Hepatocyte (in vitro differentiated cells): ENCODE measurements at regions not wholly inside any gene's neighbourhood (a gene's known extent, or its start where the extent isn't known, plus 50 kb on each side); places are given as distances from the start of the nearest gene placed in this dataset.

Source experiments
- DNase-seq: peaks from one replicate; pipeline ENCODE4 v3.0.0-alpha.2; 2016; ENCODE audit warnings: low spot score
- H2AFZ ChIP-seq: fragments of 200-600 bp; sonication (generic); 2 replicates; pipeline ENCODE4 v1.6.0; 2016; ENCODE audit warnings: antibody characterized with exemption, mild to moderate bottlenecking
- H3K27ac ChIP-seq: fragments of 200-600 bp; sonication (generic); 2 replicates; pipeline ENCODE4 v1.5.1; 2016; ENCODE audit warnings: mild to moderate bottlenecking
- H3K27me3 ChIP-seq: fragments of 200-600 bp; sonication (generic); 2 replicates; pipeline ENCODE4 v1.6.1; 2016
- H3K36me3 ChIP-seq: fragments of 200-600 bp; sonication (generic); replicated peaks from 2 replicates; pipeline ENCODE4 v1.5.1; 2016; ENCODE audit warnings: low read depth; ENCODE audit not compliant: insufficient read depth
- H3K4me1 ChIP-seq: fragments of 200-600 bp; sonication (generic); 2 replicates; pipeline ENCODE4 v1.5.1; 2016; ENCODE audit warnings: mild to moderate bottlenecking, moderate library complexity; ENCODE audit not compliant: insufficient read depth
- H3K4me2 ChIP-seq: fragments of 200-600 bp; sonication (generic); 2 replicates; pipeline ENCODE4 v1.6.0; 2016
- H3K4me3 ChIP-seq: fragments of 200-600 bp; sonication (generic); 2 replicates; pipeline ENCODE4 v1.5.1; 2016; ENCODE audit warnings: mild to moderate bottlenecking
- H3K79me2 ChIP-seq: fragments of 200-600 bp; sonication (generic); 2 replicates; pipeline ENCODE4 v1.6.0; 2017; ENCODE audit warnings: mild to moderate bottlenecking
- H3K9me2 ChIP-seq: fragments of 200-600 bp; sonication (generic); replicated peaks from 2 replicates; pipeline ENCODE4 v1.6.0; 2017; ENCODE audit warnings: mild to moderate bottlenecking; ENCODE audit not compliant: insufficient read depth
- H3K9me3 ChIP-seq: fragments of 200-600 bp; sonication (generic); 2 replicates; pipeline ENCODE4 v1.5.1; 2016; ENCODE audit warnings: low read depth, mild to moderate bottlenecking
- H4K20me1 ChIP-seq: fragments of 200-600 bp; sonication (generic); 2 replicates; pipeline ENCODE4 v1.6.0; 2016; ENCODE audit warnings: mild to moderate bottlenecking; ENCODE audit not compliant: insufficient read depth, poor library complexity, severe bottlenecking
- EZH2 ChIP-seq: fragments of 200-600 bp; sonication (generic); IDR thresholded peaks from 2 replicates; pipeline ENCODE4 v1.6.1; 2016; ENCODE audit warnings: antibody characterized with exemption, mild to moderate bottlenecking, borderline replicate concordance
- EZH2phosphoT487 ChIP-seq: fragments of 200-600 bp; sonication (generic); IDR thresholded peaks from one replicate; pipeline ENCODE4 v1.6.1; 2018; ENCODE audit warnings: antibody characterized with exemption, mild to moderate bottlenecking, low read depth, moderate library complexity; ENCODE audit not compliant: unreplicated experiment, severe bottlenecking
- WGBS: methylation state at CpG from one replicate; pipeline ENCODE4 v1.1.6; 2016; ENCODE audit warnings: low lambda C conversion rate; ENCODE audit errors: missing lambda C conversion rate; 5-methylcytosine and 5-hydroxymethylcytosine counted together
- TF ChIP-seq, protein P1 (sequence below): fragments of 200-600 bp; sonication (generic); IDR thresholded peaks from 2 replicates; pipeline ENCODE4 v1.5.1; 2016; ENCODE audit warnings: antibody characterized with exemption, mild to moderate bottlenecking; ENCODE audit not compliant: poor library complexity

DNA sequence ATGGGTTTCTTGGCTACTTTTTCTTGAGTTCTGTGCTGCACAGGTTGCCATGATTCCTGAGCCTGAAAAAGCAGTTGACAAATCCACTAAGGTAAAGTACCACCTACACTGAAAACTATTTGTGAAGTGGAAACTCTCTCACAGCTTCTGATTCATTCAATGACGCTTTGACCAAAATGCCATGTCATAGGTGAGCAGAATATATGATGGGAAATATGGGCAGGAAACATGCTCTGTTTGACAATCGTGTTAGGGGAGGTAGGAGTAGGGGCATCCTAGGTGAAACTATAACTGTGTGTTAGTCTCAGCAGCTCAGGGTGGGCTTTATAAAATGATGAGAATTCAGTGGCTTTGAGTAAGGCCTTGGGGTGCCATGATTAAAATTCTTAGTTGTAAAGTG, 69.6 kb upstream of the ELMO1 start:
- Histone ChIP-seq H3K27me3 (no peaks in the 10 kb centered on the region), H3K27ac (no peak overlapping the region), H3K9me2 (no peaks in the 10 kb centered on the region), H3K36me3 (no peaks in the 10 kb centered on the region), H3K4me2 (no peak overlapping the region), H4K20me1 (no peaks in the 10 kb centered on the region), H3K4me3 (no peak overlapping the region), H2AFZ (no peak overlapping the region), H3K4me1 (no peaks in the 10 kb centered on the region), H3K79me2 (no peaks in the 10 kb centered on the region), H3K9me3 (no peaks in the 10 kb centered on the region)
- DNase-seq: no peak
- TF ChIP-seq EZH2 (no peak), EZH2phosphoT487 (no peak)
- TF ChIP-seq, protein P1, sequence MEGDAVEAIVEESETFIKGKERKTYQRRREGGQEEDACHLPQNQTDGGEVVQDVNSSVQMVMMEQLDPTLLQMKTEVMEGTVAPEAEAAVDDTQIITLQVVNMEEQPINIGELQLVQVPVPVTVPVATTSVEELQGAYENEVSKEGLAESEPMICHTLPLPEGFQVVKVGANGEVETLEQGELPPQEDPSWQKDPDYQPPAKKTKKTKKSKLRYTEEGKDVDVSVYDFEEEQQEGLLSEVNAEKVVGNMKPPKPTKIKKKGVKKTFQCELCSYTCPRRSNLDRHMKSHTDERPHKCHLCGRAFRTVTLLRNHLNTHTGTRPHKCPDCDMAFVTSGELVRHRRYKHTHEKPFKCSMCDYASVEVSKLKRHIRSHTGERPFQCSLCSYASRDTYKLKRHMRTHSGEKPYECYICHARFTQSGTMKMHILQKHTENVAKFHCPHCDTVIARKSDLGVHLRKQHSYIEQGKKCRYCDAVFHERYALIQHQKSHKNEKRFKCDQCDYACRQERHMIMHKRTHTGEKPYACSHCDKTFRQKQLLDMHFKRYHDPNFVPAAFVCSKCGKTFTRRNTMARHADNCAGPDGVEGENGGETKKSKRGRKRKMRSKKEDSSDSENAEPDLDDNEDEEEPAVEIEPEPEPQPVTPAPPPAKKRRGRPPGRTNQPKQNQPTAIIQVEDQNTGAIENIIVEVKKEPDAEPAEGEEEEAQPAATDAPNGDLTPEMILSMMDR: no peak
- WGBS: 92% methylated on average over 2 of the region's 2 CpGs

DNA sequence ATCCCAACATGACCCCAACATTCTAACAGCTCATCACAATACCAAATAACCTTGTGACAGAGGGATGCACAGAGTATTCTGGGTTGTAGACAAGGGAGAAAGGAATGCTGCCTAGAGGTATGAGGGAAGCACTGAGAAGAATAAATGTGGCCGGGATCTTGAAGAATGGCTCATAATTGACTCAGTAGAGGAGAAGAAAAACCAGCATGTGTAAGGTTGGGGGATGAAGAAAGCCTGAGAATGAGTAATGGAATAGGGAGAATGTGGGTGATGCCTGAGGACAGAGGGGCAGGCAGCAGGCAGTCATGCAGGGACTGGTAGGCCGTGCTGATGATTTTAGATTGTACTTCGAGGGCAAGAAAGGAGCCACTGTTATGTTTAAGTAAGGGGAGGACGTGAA, 75.4 kb upstream of the ELMO1 start:
- DNase-seq: no peak
- no peaks in the 10 kb centered on the region for H3K9me2 ChIP-seq
- H4K20me1 ChIP-seq: no peaks in the 10 kb centered on the region
- H3K9me3 ChIP-seq: no peaks in the 10 kb centered on the region
- H3K4me3 ChIP-seq: no peak overlapping the region
- no peaks in the 10 kb centered on the region for H3K4me1 ChIP-seq
- H3K36me3 ChIP-seq: no peaks in the 10 kb centered on the region
- H3K4me2 ChIP-seq: no peak overlapping the region
- no peaks in the 10 kb centered on the region for H3K27me3 ChIP-seq
- no peak overlapping the region for H3K27ac ChIP-seq
- WGBS: 93% methylated on average over 4 of the region's 4 CpGs
- no peak for TF ChIP-seq EZH2
- TF ChIP-seq, protein P1: no peak
- no peak overlapping the region for H2AFZ ChIP-seq
- no peaks in the 10 kb centered on the region for H3K79me2 ChIP-seq

DNA sequence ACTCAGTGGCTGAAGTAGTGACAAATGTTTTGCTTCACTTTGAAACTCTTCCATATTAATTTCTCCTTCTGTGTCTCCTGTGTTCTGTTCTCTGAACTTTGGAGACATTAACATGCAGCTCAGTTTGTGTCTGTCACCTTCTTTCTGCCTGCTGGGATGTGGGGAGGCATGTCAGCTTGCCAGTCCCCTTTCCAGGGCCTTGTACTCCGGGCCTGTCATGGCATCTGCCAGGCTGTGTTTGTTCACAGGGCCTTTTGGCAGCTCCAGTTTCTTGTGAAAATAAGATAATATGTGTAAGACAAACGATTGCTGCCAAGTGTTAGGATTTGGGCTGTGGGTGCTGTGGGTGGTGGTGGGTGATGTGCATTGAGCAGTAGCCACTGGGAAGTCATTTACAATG, 76.1 kb upstream of the ELMO1 start:
- Histone ChIP-seq H2AFZ (no peak overlapping the region), H4K20me1 (no peaks in the 10 kb centered on the region), H3K4me3 (no peak overlapping the region), H3K27me3 (no peaks in the 10 kb centered on the region), H3K36me3 (no peaks in the 10 kb centered on the region), H3K9me3 (no peaks in the 10 kb centered on the region), H3K4me2 (no peak overlapping the region), H3K4me1 (no peaks in the 10 kb centered on the region), H3K27ac (no peak overlapping the region), H3K79me2 (no peaks in the 10 kb centered on the region), H3K9me2 (no peaks in the 10 kb centered on the region)
- TF ChIP-seq EZH2phosphoT487 (no peak), EZH2 (no peak)
- TF ChIP-seq, protein P1: no peak
- 84% methylated on average over 2 of the region's 2 CpGs for WGBS
- DNase-seq: no peak

DNA sequence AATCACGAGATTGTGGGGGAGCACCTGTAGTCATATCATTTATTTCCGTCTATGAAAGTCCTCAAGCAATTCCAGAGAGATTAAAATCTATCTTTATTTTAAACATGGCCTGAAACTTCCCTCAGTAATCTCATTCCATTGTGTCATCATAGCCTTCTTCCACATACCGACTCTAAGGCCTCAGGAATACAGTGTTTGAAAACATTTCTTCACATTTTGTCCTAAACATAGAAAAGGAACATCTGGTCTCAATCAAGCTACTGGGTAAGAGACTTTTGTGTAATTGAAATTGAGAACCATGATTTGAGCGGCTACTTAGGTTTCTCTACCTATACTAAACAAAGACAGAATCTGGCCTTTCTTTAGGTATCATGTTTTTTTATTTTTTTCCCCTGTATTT, 78.0 kb upstream of the ELMO1 start:
- no peak overlapping the region for H3K4me3 ChIP-seq
- H2AFZ ChIP-seq: no peak overlapping the region
- H3K9me2 ChIP-seq: no peaks in the 10 kb centered on the region
- no peaks in the 10 kb centered on the region for H3K27me3 ChIP-seq
- no peaks in the 10 kb centered on the region for H4K20me1 ChIP-seq
- H3K79me2 ChIP-seq: no peaks in the 10 kb centered on the region
- H3K36me3 ChIP-seq: no peaks in the 10 kb centered on the region
- 49% methylated on average over 4 of the region's 4 CpGs for WGBS
- no peaks in the 10 kb centered on the region for H3K4me1 ChIP-seq
- H3K4me2 ChIP-seq: peak overlapping the region; percentile 10
- H3K27ac ChIP-seq: no peak overlapping the region
- DNase-seq: no peak
- TF ChIP-seq EZH2: no peak
- TF ChIP-seq, protein P1: no peak
- no peak for TF ChIP-seq EZH2phosphoT487
- H3K9me3 ChIP-seq: no peaks in the 10 kb centered on the region
